Activated CD4-positive, alpha-beta T cell treated with anti-CD3 and anti-CD28 coated beads, Interleukin-2, Interleukin-4, amounts not matched to agents 100 ng/mL and 50 ng/mL, durations not matched to agents 16 hours and 8 hours (primary cell): ENCODE measurements at regions not wholly inside any gene's neighbourhood (a gene's known extent, or its start where the extent isn't known, plus 50 kb on each side); places are given as distances from the start of the nearest gene placed in this dataset.
"Not testable (repeated sequence)": the region's sequence is repeated elsewhere in the genome, so short reads cannot be mapped to it uniquely, and the experiment has no call there.

Experiments
- DNase-seq: peaks from one replicate; pipeline ENCODE4 v3.0.0-alpha.2; 2020; ENCODE audit warnings: low spot score

DNA sequence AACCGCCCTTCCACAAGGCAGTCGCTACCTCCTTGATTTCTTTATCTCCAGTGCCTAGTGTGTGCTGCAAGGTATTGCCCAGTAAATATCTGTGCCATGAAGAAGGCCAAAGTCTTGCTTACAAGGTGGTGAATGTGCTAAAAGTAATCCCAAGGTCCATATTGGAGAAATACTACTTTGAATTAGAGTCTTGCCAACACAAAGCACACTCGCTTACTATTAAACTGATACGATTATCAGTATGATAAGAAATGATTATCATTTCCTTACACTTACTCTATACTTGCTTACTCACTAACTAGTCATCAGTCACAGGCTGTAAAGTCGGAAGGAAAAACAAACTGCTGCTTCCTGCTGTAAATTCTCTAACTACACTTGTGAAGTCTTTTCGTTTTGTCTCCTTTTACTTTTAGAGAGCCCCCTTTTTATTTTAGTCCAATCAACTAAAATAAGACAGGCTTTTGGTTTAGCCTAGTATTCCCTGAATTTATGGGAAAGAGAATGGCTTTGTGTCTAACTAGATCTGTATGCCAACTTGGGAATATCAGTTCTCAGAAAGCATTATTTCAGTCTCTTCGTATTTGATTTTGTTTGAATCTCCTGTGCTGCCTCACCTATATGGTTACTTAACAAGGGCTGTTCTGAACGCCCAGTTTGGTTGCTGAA is 107.1 kb upstream of the TSC22D2 start:
- no peak for DNase-seq

DNA sequence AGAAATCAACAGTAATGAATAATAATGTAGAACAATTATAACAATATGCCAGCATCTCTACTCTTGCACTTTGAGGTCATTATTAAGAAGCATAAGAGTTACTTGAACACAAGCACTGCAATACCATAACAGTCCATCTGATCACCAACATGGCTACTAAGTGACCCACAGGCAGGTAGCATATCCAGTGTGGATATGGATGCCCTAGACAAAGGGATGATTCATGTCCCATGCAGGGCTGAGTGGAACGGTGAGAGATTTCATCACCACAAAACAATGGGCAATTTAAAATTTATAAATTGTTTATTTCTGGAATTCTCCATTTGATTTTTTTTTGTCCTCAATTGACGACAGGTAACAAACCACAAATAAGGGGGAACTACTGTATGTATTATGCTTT is 107.7 kb upstream of the TSC22D2 start:
- DNase-seq = no peak

GRCh38 chr3:150299201-150299600 is 108.9 kb upstream of the TSC22D2 start:
- DNase-seq = no peak

DNA sequence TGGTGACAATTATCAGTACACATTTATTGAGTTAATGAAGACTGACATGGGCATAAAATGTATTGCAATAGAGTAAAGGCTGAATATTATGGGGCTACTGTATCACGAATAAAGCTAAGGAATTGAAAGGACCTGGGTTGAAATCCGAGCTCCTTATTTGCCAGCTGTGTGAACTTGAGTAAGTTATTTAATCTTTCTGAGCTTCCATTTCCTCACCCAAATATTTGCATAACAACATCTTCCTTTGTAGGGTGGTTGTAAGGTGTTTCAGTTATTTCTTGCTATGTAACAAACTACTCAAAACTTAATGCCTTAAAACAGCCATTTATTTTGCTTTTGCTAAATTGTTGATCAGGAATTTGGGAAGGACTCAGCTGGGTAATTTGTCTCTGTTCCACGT is 111.1 kb upstream of the TSC22D2 start:
- no peak for DNase-seq

GRCh38 chr3:150296123-150296735 is 111.9 kb upstream of the TSC22D2 start:
- no peak for DNase-seq

GRCh38 chr3:150293401-150294001 is 114.6 kb upstream of the TSC22D2 start:
- DNase-seq = no peak

DNA sequence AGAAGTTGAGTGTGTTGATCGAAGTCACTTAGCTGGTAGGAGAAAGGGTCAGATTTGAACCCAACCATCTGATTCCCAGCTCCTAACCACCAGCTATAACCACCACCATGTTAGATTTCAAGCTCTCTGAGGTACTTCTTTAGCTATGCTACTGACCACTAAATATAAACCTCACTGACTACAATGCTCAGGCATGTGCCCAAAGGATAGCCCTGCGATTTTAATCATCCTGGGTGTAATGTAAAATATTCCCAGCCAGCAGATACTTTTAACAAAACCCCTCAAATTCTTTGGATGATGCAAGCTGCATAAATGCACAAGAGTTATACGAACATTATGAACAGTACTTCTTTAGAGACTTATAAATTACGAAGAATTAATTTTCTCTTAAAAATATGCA is 115.2 kb upstream of the TSC22D2 start:
- DNase-seq = no peak

GRCh38 chr3:150291515-150291914 is 116.6 kb upstream of the TSC22D2 start:
- no peak for DNase-seq

GRCh38 chr3:150286390-150287147 is 121.5 kb upstream of the TSC22D2 start:
- peak; percentile 38 for DNase-seq

- no peak for DNase-seq
These were observed 122.5 kb upstream of the TSC22D2 start for GRCh38 chr3:150285601-150286000.

GRCh38 chr3:150278843-150279381 is 129.2 kb upstream of the TSC22D2 start:
- DNase-seq = no peak

GRCh38 chr3:150278195-150278594 is 129.9 kb upstream of the TSC22D2 start:
- DNase-seq = no peak

DNA sequence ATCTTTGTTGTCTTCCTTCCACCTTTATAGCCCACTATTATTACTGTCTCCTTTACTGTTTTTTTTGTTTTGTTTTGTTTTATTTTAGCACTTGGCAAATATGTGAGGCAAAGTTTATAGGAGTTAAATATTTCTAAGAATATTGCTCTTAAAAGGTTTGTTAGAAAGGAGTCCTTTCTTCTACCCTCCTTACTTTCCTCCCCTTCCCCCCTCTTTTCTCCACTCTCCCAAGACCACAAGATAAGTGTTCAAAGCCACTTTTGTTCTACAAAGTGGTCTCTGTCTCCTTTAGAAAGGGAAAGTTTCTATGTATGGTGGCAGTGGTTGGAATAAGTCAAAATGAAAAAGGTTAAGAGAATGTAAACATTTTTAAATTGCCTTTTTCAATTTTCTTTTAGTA is 130.7 kb upstream of the TSC22D2 start:
- no peak for DNase-seq

DNA sequence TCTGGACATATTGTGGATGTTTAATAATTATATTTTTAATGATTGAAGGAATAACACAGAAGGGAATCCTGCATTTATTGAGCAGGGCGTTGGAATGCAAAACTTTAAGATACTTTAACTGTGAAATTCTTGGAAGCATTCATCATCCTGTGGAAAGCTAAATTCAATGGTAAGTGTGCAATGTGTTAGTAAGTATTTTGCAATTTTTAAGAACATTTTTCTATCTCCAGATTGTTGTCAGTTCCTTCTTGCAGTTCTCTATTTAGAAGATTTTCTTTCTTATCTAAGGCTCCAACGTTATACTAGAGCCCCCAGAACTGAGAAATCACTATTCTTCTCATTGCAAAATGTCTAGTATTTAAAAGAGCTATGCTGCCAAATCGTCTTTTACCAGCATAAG is 132.2 kb upstream of the TSC22D2 start:
- DNase-seq = no peak

DNA sequence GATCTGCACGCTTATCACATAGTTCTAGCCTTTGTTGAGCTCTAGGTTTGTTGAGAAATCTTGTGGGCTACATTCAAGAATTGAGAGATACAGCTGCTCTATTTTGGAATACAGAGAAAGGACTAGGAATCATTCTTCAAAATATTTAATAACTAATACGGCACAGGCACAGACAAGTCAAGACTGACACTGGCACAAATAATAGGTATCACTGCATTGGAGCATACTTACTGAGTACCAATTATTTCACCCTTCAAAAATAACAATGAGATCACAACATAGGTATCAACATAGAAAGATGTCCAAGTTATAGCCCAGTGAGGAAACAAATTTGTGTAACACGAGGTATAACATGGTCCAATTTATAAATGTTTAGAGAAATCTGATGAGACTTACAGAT is 133.7 kb upstream of the TSC22D2 start:
- no peak for DNase-seq

DNA sequence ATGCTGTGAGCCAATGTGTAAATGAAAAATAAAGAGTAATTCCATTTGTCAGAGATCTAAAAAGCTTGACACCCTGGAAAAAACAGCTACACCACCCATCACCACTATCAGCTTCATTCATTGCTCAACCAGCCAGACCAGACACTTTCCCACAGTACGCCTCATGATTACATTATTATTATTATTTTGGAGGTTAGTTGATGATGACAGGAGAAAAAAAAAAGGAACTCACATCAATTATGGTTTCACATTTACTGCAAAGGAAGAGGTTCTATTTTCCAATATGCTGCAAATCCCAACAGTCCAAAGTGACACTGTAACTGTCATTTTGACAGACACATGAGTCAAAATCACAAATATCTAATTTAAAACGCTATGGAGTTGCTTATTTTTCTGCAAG is 134.7 kb upstream of the TSC22D2 start:
- no peak for DNase-seq

DNA sequence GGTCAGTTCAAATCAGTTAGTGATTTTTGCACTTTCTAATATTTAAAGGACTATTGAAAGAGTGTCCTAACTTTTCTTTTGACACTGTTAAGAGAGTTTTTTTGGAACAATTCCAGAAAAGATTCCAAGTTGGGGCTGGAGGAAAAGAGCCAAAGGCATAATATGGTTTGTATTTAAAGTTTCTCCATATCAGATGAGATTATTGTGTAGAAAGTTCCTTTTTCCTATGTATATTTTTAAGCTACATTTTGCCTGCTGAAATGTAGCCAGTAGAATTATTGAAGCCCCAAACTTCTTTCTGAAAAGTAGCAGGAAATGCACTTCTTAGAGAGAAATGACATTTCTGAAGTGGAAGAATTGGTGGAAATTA is 136.5 kb upstream of the TSC22D2 start:
- DNase-seq = no peak

GRCh38 chr3:150270883-150271590 is 137.1 kb upstream of the TSC22D2 start:
- DNase-seq = no peak

DNA sequence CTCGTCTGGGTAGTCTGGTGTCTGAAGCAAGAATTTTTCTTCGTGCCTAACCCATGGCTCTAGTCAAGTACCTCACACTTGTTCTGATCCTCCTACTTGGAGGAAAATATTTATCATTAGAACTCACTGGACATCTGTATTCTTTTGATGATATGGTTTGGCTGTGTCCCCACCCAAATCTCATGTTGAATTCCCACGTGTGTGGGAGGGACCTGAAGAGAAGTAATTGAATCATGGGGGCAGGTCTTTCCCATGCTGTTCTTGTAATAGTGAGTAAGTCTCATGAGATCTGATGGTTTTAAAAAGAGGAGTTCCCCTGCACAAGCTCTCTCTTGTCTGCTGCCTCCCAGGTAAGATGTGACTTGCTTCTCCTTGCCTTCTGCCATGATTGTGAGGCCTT is 137.7 kb upstream of the TSC22D2 start:
- DNase-seq = not testable (repeated sequence)

DNA sequence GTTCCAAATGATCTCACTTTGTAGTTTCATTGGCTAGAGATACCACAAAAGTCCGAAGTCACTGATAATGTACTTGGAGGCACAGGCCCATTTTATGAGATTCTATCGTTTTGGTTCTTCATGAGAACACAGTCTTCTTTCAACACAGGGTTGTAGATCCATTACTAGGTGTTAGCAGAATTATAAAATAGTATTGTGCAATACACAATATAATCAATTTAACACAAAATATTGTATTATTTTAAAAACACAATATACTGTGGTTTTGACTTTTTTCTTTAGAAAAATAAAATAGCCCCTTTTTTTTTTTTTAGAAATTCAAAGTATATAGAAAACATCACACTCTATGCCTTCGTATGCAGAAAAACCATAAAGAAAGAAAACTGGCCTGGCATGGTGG is 138.6 kb upstream of the TSC22D2 start:
- DNase-seq = no peak

DNA sequence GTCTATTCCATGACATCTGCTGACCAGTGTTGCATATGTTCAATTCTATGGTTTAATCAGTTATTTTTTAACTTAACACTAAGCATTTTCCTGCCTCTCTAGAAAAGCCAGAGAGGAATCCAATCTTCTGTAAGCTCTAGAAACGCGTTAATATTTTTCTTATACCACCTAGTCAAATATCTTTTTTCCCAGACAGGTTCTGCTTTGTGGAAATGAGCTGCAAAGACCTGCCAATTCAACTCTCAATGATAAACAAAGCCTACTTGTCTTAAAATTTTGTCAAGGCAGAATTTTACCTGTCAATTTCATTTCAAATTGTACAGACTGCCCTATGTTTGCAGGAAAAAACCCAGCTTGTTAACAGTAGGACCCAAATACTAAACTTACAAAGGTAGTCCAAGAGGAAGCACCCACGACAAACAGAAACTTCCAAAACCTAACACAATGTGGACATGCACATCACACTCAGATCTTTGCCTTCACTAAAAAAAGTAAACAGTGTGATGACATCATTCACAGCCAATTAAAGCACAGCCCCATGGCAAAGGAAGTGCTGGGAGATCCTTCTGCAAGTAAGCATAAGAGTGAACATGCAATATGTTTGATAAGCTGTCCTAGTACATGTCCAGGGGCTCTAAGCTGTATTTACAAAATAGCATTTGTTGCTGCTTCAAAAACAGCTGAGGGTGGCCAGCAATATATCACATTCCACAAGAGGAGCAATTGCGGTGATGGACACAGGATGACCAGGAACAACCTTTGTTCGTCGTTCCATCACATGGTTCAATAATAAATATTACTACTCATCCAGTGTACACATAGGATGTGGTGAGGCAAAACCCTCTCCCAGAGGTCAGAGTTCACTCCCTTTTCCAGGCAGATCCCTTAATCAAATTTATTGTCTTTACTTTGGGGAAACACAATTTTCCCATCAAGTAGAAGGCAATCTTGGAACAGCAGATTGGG is 139.4 kb upstream of the TSC22D2 start:
- DNase-seq = no peak
